Body of pancreas (tissue), 4 donors: ENCODE measurements at regions not wholly inside any gene's neighbourhood (a gene's known extent, or its start where the extent isn't known, plus 50 kb on each side); places are given as distances from the start of the nearest gene placed in this dataset.

Experiments
- CTCF ChIP-seq, 7 experiments: fragments of 450-650 bp in 4 of 7; fragments of 200-600 bp in 3 of 7; sonication (generic) in 3 of 7; IDR thresholded peaks; one replicate each; pipeline ENCODE4 v1.5.1; 2016 to 2019; ENCODE audit warnings: antibody characterized with exemption in 7 of 7
- POLR2A ChIP-seq, 3 donors: fragments of 450-650 bp; IDR thresholded peaks; one replicate each; pipeline ENCODE4 v1.6.1; 2016; ENCODE audit warnings: antibody characterized with exemption in 3 of 3, mild to moderate bottlenecking in 2 of 3

- TF ChIP-seq CTCF (IDR thresholded peaks at IDR 0.05), result no peak
- TF ChIP-seq POLR2A (IDR thresholded peaks at IDR 0.05), result no peak
These were observed 204.5 kb upstream of the ARL4C start for GRCh38 chr2:234701421-234701820.
